Cerebellar nuclear complex (tissue), 1 donor: ENCODE measurements at regions not wholly inside any gene's neighbourhood (a gene's known extent, or its start where the extent isn't known, plus 50 kb on each side); places are given as distances from the start of the nearest gene placed in this dataset.
"Not testable (repeated sequence)": the region's sequence is repeated elsewhere in the genome, so short reads cannot be mapped to it uniquely, and the experiment has no call there.

Source experiments
- DNase-seq, 2 experiments: peaks; one replicate each; lab custom pipeline; 2025; lab: John Stamatoyannopoulos, UW

DNA sequence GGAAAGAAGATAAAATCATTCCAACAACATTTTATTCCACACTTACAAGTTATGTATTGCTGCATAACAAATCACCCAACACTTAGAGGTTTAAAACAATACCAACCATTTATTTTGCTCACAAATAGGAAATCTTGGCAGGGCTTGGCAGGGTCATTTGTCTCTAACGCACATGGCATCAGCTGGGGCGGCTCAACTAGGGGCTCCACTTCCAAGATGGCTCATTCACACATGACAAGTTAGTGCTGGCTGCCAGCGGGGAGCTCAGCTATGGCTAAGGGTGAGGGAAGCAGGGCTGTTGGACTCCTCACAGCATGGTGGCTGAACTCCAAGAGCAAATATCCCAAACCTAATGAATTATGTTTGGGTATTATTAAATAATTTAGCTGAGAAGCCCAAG is 377.0 kb downstream of the ZNF674 start:
- DNase-seq = no peak

DNA sequence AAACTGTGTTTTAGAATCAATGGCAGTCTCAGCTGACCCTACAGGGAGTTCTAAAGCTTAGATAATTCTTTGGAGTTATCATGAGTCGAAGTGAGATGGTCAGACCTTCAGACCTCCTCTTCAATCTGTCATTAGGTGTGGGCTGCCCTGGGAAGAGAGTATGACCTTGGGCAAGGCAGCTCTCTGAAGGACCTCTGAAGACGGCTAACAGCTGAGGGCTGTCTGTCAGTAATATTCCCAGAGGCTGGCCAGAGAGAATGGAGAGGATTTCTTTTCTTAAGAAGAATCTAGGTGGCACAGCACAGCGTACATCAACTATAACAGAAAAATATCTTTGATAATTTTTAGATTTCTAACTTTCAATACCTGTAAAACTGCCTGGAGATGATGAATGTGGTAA is 379.4 kb downstream of the ZNF674 start:
- DNase-seq = no peak

DNA sequence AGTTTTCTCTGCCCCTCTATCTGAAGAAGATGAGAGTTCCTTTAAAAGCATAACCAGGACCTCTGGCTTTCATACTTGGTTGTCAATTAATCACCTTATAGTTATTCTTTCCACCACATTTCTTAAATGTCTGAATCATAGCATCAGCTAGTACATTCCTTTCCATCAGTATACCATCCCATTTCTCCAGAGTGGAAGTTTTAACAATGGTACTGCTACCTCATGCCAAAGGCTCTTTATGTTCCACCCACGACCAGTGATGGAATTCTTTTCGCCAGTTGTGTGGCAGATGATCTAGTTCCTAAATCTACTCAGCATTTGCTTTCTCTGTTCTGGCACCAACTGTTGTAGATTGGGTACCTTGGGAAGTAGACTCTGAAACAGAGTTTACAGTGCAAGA is 379.8 kb downstream of the ZNF674 start:
- no peak for DNase-seq

DNA sequence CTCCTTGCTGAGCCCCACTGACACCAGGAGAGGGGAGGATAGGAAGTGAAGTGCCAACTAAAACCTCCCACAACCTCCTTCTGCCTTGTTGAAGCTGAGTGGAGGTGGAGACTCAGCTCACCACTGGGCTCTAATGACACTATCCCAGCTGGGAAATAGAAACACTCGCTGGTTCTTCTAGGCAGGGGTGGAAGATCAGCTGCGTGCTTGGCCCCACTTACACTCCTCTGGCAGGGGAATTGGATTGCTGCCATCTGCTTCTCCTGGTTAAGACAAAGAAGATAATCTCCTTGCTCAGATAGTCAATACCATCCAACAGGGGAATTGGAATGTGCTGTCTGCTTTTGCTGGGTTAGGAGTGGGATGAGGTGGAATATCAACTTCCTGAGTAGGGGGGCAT is 392.5 kb downstream of the ZNF674 start:
- no peak for DNase-seq

DNA sequence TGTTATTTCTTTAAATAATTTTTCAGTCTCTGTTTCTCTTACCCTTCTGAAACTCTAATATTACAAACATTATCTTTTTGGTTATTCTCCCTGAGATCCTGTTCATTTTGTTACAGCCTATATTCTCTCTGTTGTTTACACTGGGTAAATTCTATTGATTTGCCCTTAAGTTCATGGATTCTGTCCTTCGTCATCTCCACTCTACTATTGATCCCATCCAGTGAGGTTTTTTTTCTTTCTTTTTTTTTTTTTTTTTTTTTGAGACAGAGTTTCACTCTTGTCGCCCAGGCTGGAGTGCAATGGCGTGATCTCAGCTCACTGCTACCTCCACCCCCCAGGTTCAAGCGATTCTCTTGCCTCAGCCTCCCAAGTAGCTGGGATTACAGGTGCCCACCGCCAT is 393.9 kb downstream of the ZNF674 start:
- DNase-seq = not testable (repeated sequence)

DNA sequence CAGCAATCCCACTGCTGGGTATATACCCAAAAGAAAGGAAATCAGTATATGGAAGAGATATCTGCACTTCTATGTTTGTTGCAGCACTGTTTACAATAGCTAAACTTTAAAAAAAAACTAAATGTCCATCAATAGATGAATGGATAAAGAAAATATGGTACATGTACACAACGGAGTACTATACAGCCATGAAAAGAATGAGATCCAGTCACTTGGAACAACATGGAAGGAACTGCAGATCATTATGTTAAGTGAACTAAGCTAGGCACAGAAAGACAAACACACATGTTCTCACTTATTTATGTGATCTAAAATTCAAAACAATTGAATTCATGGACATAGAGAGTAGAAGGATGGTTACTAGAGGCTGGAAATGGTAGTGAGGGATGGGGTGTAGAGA is 400.7 kb downstream of the ZNF674 start:
- DNase-seq = no peak

DNA sequence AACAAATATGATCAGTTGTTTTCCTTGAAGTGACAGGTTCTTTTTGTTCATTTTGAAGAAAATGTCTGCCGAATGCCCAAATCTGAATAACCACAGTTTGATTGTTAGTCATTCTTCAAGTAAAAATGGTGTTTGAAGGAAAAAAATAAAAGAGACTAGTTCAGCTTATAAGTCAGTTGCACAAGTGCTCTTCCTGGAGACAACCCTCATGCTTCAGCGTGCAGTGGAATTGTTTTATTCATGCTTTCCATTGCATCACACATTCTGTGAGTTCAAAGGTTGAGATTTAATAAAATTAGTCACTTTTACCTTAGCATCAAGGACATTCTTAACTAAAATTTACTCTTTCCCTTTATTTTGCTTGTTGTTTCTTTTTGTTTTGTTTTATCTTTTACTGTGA is 404.9 kb downstream of the ZNF674 start:
- no peak for DNase-seq

DNA sequence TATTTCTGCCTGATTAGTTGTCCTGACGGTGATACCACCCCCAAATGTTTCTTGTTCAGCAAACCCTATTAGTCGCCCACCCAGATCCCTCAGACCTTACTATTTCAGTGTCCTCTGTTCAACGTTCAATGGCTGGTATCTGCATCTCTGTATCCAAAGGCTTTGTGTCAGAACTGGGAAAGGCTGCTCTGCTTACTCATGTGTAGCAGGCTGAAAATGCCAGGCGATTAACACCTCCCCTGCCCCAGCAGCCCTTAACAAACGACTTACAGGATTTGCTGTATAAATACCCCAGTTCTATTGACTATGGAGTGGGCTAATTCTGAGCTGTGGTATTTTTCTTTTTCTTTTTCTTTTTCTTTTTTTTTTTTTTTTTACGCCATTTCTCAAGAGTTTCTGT is 415.0 kb downstream of the ZNF674 start:
- no peak for DNase-seq

DNA sequence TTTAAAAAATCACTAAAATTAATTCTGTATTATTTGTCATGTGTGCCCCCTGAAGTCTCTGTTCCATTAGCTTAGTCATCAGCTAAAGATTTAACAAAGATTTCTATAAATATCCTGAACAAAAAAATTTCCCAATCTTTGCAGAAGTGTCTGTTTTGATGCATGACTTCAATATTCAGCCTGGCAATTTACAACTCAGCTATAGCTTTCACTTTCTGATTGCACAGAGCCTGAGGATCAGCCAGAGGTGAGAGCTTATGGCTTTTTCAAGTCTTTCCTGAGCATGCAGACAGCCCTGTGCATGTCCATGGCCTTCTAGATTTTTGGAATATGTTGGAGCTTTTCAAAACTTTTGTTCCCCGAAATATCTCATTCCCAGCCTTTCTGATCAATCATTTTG is 420.1 kb downstream of the ZNF674 start:
- no peak for DNase-seq

DNA sequence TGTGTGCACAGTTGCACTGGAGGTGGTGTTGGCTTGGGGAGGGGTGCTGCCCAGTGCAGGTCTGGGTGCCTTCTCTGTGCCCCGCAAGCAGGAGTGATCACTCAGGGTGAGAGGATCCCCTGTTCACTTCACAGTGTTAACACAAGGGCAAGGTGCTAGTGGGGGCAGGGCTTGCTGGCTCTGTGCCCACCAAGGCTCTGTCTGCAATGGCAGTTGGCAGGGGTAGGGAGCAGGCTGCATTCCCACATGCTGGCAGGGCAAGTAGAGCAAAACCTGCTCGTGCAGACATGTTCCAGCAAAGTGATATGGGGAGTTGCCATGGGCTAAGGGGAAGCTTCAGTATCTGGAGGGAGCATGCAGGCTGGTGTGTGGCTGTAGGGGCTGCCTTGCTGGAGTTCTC is 428.0 kb downstream of the ZNF674 start:
- no peak for DNase-seq

DNA sequence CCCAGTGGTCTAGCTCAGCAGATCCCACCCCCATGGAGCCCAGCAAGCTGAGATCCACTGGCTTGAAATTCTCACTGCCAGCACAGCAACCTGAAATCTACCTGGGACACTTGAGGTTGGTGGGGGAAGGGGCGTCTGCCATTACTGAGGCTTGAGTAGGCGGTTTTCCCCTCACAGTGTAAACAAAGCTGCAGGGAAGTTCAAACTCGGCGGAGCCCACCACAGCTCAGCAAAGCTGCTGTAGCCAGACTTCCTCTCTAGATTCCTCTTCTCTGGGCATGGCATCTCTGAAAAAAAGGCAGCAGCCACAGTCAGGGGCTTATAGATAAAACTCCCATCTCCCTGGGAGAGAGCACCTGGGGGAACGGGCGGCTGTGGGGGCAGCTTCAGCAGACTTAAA is 457.9 kb downstream of the ZNF674 start:
- DNase-seq = not testable (repeated sequence)

DNA sequence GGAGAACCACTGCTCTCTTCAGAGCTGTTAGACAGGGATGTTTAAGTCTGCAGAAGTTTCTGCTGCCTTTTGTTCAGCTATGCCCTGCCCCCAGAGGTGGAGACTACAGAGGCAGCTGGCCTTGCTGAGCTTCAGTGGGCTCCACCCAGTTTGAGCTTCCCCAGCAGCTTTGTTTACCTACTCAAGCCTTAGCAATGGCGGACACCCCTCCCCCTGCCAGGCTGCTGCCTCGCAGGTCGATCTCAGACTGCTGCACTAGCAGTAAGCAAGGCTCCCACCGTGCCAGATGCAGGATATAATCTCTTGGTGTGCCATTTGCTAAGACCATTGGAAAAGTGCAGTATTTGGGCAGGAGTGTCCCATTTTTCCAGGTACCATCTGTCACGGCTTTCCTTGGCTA is 465.1 kb downstream of the ZNF674 start:
- DNase-seq = not testable (repeated sequence)

DNA sequence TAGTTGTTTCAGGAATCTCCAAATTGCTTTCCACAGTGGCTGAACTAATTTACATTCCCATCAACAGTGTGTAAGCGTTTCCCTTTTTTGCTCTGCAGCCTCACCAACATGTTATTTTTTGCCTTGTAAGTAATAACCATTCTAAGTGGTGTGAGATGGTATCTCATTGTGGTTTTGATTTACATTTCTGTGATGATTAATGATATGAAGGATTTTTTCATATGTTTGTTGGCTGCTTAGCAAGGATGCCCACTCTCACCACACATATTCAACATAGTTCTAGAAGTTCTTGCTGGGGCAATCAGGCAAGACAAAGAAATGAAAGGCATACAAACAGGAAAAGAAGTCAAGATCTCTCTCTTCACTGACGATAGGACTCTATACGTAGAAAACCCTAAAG is 472.4 kb downstream of the ZNF674 start:
- no peak for DNase-seq

DNA sequence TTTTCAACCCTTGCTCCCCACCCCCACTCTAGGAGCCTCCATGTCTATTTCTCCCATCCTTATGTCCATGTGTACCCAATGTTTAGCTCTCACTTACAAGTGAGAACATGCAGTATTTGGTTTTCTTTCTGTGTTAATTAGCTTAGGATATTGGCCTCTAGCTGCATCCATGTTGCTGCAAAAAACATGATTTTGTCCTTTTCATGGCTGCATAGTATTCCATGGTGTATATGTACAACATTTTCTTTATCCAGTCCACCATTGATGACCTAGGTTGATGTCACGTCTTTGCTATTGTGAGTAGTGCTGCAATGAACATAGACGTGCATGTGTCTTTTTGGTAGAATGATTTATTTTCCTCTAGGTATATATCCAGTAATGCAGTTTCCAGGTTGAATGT is 472.8 kb downstream of the ZNF674 start:
- DNase-seq = no peak

DNA sequence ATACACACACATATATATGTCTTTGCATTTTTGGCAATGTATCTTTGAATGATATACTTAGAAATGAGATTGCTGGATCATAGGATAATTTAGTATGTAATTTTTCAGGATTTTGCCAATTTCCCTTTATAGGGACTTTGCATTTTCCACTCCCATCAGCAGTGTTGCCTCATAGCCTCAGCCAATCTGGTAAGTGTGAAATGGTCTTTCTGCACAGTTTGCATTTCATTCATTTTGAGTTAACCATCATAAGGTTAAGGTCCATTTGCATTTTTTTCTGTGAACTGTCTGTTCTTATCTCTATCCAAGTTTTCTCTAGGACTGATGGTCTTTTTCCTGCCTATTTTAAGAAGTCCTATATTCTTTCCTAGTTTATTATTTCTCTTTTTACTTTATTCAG is 474.8 kb downstream of the ZNF674 start:
- no peak for DNase-seq

DNA sequence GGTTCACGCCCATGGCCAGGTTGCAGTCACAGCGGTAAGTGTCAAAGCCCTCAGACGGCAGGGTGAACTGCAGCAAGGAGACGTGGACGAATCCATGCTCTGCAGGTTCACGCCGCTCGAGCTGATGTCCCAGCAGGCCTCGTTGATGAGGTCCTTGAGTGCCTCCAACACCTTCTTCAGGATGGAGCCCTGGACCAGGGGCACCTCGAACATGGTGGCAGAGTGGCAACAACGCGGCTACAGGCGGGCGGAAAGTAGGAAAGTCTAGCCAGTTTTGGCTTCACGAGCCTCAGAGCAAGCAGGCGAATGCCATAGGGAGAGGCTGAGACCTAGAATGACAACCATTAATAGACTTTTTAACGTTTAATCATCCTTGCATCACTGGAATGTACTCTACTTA is 485.9 kb downstream of the ZNF674 start:
- no peak for DNase-seq

DNA sequence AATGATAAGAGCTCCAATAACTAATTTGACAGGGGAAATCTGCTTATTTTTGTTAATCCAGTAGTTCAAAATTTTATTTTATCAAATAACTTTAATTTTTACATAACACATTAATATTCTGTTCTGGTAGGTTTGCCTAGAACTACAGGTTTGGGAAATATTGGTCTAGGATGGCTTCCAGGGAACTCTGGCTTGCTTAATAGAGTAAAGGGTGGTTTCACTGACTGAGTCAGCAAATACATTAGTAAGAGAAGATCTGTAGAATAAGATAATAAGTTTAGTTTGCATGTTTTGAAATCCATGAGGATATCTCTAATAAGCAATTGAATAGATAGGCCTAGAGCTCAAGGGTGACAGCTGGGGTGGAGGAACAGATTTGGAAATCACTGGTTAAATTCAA is 500.7 kb downstream of the ZNF674 start:
- DNase-seq = no peak

DNA sequence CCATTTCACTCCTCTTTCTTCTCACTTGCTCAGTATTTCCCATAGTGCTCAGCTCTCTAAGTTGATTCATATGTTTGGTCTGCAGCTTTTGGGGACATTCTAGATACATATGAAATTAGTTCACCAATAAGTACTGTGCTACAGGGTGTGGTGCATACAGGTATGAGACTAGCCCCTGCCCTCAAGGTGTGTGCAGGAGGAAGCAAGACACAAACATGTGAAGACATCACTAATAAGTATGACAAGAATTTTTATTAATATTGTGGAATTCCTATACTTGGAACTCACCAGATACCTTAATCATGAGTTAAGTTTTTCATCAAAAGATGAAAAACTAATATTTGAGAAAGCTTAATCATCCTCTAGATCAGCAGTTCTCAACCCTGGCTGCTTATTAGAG is 505.2 kb downstream of the ZNF674 start:
- DNase-seq = no peak

DNA sequence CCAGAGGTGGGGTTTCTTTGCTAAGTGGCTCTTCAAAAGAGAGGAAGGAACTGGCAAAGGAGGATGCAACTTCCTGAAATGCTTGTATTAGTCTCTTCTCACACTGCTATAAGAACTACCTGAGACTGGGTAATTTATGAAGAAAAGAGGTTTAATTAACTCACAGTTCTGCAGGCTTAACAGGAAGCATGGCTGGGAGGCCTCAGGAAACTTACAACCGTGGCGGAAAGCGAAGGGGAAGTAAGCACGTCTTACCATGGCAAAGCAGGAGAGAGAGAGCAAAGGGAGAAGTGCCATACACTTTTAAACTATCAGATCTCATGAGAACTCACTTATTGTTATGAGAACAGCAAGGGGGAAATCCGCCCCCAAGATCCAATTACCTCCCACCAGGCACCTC is 505.7 kb downstream of the ZNF674 start:
- DNase-seq = no peak

DNA sequence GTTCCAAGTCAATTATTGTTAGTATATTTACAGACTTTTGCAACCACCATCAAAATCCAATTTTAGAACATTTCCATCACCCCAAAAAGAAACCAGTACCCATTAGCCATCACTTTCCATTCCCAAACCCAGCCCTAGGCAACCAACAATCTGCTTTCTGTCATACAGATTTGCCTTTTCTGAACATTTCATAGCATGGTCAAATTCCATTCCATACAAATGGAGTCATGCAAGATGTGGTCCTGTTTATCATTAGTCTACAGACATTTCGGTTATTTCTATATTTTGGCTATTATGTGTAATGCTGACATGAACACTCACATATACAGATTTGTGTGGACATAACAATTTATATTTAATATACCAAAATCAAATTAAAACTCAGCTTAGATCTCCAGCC is 508.7 kb downstream of the ZNF674 start:
- no peak for DNase-seq

DNA sequence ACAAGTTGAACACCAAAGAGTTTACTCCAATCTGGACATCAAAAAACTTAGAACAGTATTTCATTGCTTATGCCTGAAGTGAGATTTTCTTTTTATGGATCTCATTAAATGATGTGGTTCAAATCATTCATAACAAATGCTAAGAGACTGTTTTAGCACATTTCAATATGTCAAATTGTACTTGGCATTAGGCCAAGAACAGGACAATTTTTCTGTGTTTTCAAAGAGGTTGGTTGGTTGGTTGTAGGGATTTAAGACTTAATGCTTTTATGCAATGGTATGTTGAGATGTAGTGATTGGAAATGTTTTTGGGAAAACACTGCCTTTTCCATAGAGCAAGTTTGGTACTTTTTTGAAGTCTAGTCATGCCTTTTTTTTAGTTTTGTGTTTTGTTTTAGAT is 510.4 kb downstream of the ZNF674 start:
- DNase-seq = no peak

DNA sequence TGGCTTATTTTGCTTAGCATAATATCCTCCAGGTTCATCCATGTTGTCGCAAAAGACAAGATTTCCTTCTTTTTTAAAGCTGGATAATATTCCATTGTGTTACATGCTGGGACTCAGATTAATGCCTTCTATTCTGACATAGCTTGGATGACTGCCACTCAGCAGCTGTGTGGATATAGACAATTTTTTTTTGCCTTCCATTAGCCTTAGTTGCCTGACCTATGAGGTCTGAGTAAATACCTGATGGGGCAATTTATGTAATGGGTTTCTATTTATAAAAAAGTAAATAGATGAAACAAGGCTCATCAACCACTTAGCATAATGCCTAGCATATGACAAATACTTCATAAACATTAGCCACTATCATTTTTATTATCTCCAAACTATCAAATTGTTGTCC is 515.4 kb downstream of the ZNF674 start:
- DNase-seq = no peak

DNA sequence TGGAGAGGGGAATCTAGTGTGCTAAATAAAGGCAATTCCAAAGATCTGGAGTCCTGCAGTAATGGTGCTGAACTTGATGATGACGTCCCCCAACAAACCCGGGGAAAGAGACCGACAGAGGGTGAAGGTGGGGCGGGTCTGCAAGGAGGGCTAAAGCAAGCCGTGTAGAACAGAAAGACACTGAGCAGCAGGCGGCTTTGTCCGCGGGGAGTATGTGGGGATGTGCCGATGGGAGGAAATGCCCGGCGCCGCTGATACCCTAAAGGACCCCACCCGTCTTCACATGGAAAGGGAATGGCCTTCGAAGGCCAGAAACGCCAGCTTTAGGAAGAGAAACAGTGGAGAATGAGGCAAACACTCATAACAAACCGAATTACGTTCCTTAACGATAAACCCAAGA is 528.9 kb downstream of the ZNF674 start:
- no peak for DNase-seq

DNA sequence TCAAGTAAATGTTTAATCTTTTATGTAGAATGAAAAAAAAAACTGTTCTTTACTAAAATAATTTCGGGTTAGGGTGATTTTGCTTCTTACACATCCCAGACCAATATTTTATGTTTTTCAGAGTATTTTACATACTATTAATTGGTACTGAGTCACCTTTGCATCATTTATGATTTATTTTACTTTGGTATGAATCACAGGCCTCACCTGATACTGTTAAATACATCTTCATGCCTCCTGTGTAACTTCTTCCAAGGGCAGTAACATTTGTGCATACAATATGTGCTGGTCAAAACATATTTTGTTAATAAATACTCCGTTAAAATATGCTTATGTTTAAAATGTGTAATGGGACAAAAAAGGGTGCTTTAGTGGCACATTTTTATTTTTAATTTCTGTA is 529.6 kb downstream of the ZNF674 start:
- DNase-seq = no peak

DNA sequence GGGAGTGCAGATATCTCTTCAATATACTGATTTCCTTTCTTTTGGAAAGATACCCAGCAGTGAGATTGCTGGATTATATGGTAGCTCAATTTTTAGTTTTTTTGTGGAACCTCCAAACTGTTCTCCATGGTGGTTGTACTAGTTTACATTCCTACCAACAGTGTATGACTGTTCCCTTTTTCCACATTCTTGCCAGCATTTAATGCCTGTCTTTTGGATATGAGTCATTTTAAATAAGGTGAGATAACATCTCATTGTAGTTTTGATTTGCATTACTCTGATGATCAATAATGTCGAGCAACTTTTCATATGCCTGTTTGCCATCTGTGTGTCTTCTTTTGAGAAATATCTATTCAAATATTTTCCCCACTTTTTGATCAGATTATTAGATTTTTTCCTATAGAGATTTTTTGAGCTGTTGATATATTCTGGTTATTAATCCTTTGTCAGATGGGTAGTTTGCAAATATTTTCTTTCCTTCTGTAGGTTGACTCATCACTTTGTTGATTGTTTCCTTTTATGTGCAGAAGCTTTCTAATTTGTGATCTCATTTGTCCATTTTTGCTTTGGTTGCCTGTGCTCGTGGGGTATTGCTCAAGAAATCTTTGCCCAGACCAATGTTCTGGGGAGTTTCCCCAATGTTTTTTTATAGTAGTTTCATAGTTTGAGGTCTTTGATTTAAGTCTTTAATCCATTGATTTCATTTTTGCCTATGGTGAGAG is 552.7 kb downstream of the ZNF674 start:
- DNase-seq = no peak
